ENCODE measurements at regions not wholly inside any gene's neighbourhood (a gene's known extent, or its start where the extent isn't known, plus 50 kb on each side); places are given as distances from the start of the nearest gene placed in this dataset.

DNA sequence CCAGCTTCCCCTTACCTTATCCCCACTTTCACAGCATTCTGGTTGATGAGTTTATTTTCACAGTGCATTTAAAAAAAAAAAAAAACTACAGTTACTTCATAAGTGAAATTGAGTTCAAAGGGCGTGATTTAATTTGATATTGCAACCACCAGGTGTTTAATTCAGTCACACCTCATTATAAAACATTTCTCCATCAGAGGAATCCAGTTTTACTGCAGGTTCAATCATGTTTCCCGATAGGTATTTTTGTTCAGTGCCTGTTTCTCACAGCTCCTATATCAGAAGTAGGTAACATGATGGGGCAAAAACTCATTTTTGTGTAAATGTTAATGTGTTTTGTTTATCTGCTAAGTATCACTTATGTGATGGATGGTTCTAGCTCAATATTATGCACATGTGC, 102.3 kb upstream of the PCDH7 start:
- H3K9me3 ChIP-seq, result no peaks in the 10 kb centered on the region
- H3K27ac ChIP-seq, result no peak overlapping the region
- no peaks in the 10 kb centered on the region for H3K36me3 ChIP-seq
- no peaks in the 10 kb centered on the region for H3K4me1 ChIP-seq
- no peaks in the 10 kb centered on the region for H3K27me3 ChIP-seq
- H3K4me3 ChIP-seq, result no peak overlapping the region
- no peak for DNase-seq (ENCODE audit: low spot score in 2 of 2)
- no peak for TF ChIP-seq POLR2AphosphoS5 (IDR thresholded peaks at IDR 0.05)
- no peak for TF ChIP-seq POLR2A (IDR thresholded peaks at IDR 0.05)
- no peak for TF ChIP-seq CTCF (IDR thresholded peaks at IDR 0.05)
- TF ChIP-seq EP300 (IDR thresholded peaks at IDR 0.05), result no peak
- 53% methylated on average over 2 of the region's 2 CpGs for WGBS

- Histone ChIP-seq H3K4me3 (no peak overlapping the region), H3K4me1 (no peaks in the 10 kb centered on the region), H3K27ac (no peak overlapping the region), H3K27me3 (no peaks in the 10 kb centered on the region), H3K9me3 (no peaks in the 10 kb centered on the region), H3K36me3 (no peaks in the 10 kb centered on the region)
- TF ChIP-seq POLR2A (IDR thresholded peaks at IDR 0.05) (no peak), POLR2AphosphoS5 (IDR thresholded peaks at IDR 0.05) (no peak), CTCF (IDR thresholded peaks at IDR 0.05) (no peak), EP300 (IDR thresholded peaks at IDR 0.05) (no peak)
- DNase-seq (ENCODE audit: low spot score in 2 of 2), result no peak
- WGBS, result 0% methylated on average over 1 of the region's 1 CpG
Observed at GRCh38 chr4:30619679-30620078, 100.5 kb upstream of the PCDH7 start.

DNA sequence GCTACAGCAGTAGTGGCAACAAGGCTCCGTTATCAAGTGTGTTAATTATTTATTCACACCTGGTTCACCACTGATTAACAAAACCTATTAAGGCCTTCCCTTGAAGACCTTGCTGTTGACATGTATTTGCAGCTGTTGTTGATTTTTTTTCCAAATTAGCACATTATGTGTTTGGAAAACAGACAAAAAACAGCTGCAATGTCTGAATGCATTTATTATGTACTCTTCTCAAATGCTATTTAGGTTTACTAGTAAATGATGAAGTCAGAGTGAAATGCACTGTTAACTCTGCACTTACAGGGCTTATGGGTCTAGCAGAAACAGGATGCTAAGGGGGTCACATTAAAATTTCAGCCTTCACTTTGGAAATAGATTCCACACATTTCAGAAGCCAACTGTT, 99.5 kb upstream of the PCDH7 start:
- Histone ChIP-seq H3K4me1 (no peaks in the 10 kb centered on the region), H3K27me3 (no peaks in the 10 kb centered on the region), H3K36me3 (no peaks in the 10 kb centered on the region), H3K4me3 (no peak overlapping the region), H3K9me3 (no peaks in the 10 kb centered on the region), H3K27ac (no peak overlapping the region)
- no peak for DNase-seq (ENCODE audit: low spot score in 2 of 2)
- TF ChIP-seq CTCF (IDR thresholded peaks at IDR 0.05), result no peak
- no peak for TF ChIP-seq POLR2A (IDR thresholded peaks at IDR 0.05)
- no peak for TF ChIP-seq POLR2AphosphoS5 (IDR thresholded peaks at IDR 0.05)
- TF ChIP-seq EP300 (IDR thresholded peaks at IDR 0.05), result no peak
- 76% methylated on average over 1 of the region's 1 CpG for WGBS

DNA sequence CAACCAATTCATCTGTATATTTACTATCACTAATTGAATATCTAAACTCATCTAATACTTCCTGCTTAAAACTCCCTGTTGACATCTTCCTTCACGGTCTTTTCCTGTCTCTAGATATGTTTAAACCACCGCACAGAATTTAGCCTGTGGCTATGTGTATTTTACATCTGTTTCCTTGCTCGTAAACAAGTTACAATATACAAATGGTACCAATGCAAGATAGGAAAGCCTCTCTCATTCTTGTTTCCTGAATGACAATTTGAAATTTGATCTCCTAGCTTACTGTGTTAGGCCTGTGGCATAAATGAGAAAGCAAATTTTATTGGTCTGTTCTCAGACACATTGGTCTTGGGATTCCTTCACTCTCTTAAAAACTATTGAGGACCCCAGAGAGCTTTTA, 89.7 kb upstream of the PCDH7 start:
- Histone ChIP-seq H3K4me3 (no peak overlapping the region), H3K36me3 (no peaks in the 10 kb centered on the region), H3K9me3 (no peaks in the 10 kb centered on the region), H3K27me3 (no peaks in the 10 kb centered on the region), H3K4me1 (no peaks in the 10 kb centered on the region), H3K27ac (no peak overlapping the region)
- TF ChIP-seq EP300 (IDR thresholded peaks at IDR 0.05) (no peak), POLR2A (IDR thresholded peaks at IDR 0.05) (no peak), POLR2AphosphoS5 (IDR thresholded peaks at IDR 0.05) (no peak), CTCF (IDR thresholded peaks at IDR 0.05) (no peak)
- no peak for DNase-seq (ENCODE audit: low spot score in 2 of 2)
- WGBS, result 63% methylated on average over 3 of the region's 3 CpGs

GRCh38 chr4:30632751-30633150, 87.4 kb upstream of the PCDH7 start:
- TF ChIP-seq POLR2A (IDR thresholded peaks at IDR 0.05) (no peak), EP300 (IDR thresholded peaks at IDR 0.05) (no peak), POLR2AphosphoS5 (IDR thresholded peaks at IDR 0.05) (no peak), CTCF (IDR thresholded peaks at IDR 0.05) (no peak)
- 81% methylated on average over 1 of the region's 1 CpG for WGBS

More at GRCh38 chr4:30632751-30633150, 87.4 kb upstream of the PCDH7 start:
- Histone ChIP-seq H3K9me3 (no peaks in the 10 kb centered on the region), H3K27me3 (no peaks in the 10 kb centered on the region), H3K4me3 (no peak overlapping the region), H3K27ac (no peak overlapping the region), H3K4me1 (no peaks in the 10 kb centered on the region), H3K36me3 (no peaks in the 10 kb centered on the region)
- DNase-seq (ENCODE audit: low spot score in 2 of 2), result no peak

All from suprapubic skin (tissue), 4 donors.